SW480 (cell line): ENCODE measurements at regions not wholly inside any gene's neighbourhood (a gene's known extent, or its start where the extent isn't known, plus 50 kb on each side); places are given as distances from the start of the nearest gene placed in this dataset.
A peak's percentile ranks its signal among the peaks of the same experiment; 100 is the strongest.

ENCODE experiments used
- DNase-seq: peaks from one replicate; pipeline ENCODE4 v3.0.0-alpha.2; 2016; ENCODE audit warnings: low spot score

GRCh38 chr1:5812295-5812694, 179.9 kb downstream of the NPHP4 start:
- DNase-seq: no peak

GRCh38 chr1:5811419-5811818, 180.8 kb downstream of the NPHP4 start:
- no peak for DNase-seq

GRCh38 chr1:5810553-5811270, 181.5 kb downstream of the NPHP4 start:
- DNase-seq: no peak

DNA sequence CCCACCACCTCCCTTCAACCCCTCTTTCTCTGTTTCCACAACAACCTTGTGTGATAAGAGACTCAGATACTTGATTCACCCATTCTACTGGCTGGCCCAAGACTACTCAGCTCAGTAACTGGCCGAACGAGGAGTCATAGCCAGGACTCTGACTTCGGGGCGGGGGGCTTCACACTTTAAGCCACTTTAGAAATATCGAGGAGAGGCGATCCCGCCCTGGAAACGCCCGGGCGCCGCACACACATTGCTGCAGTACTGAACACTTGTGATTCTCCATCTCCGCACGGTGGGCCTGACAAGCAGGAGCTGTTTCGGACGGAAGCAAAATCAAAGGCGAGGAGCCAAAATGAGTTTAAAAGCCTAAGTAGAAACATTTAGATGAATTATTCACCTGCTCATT, 182.1 kb downstream of the NPHP4 start:
- DNase-seq: no peak

- no peak for DNase-seq
These were observed 182.9 kb downstream of the NPHP4 start for GRCh38 chr1:5809207-5809788.

- no peak for DNase-seq
These were observed 188.4 kb downstream of the NPHP4 start for GRCh38 chr1:5803851-5804250.

DNA sequence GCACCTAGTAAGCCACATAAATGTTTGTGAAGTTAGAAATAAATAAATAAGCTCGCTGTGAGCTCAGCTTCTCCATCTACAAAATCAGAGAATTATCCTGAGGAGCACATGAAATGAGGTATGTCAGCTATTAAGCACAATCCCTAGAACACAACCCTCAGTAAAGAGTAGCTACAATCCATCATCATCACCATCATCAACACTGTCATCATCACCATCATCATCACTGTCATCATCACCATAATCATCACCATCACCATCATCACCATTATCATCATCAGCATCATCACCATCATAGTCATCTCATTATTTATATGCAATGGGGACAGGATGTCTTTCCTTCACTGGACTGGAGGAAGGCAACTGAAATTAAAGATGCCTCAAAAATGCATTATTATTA, 189.6 kb downstream of the NPHP4 start:
- DNase-seq: no peak

- no peak for DNase-seq
These were observed 193.3 kb downstream of the NPHP4 start for GRCh38 chr1:5798904-5799303.

DNA sequence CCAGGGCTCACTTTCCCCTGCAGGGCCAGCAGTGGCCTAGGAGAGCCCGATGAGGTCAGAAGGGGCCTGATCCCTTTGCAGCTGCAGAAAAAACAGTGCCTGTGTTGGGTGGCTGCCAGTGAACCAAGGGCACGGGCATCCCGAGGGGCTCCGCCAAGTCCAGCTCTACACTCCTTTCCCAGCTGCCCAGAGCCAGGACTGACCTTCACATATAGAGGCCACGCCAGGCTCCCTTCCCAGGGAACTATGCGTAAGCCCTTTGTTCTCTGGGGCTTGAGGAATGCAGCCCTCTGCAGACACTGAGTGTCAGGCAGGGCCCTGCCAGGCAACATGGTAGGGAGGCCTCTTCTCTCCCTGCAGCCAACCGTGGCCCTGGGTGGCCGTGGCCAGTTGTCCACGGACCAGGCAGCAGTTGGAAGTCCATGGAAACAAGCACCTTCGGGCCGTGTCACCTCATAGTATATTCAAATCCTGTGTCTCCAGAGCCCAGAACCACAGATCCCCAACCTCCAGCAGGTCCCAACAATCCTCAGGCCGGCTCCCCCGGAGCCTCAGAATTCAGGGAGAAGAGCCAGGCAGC, 194.0 kb downstream of the NPHP4 start:
- DNase-seq: no peak

GRCh38 chr1:5796028-5796427, 196.2 kb downstream of the NPHP4 start:
- DNase-seq: no peak

- DNase-seq: no peak
These were observed 197.9 kb downstream of the NPHP4 start for GRCh38 chr1:5794279-5794678.

DNA sequence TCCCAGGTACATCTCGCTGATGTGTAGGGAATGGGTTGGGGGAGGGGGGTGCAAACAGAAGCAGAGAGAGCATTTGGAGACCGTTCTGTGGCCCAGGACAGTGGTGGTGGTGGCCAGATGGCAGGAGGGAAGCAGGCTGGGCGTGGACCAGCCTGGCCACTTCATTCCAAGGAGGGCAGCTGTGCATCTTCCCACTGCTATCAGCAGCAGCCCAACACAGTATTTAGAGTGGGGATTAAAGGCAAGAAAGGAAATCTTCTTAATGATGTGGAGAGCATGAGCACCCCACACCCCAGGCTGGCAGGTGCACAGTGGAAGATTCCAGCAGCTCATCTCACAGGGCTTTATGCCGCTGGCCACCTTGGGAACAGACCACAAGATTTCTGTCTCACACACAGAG, 198.7 kb downstream of the NPHP4 start:
- no peak for DNase-seq

- no peak for DNase-seq
These were observed 211.1 kb downstream of the NPHP4 start for GRCh38 chr1:5781079-5781478.

DNA sequence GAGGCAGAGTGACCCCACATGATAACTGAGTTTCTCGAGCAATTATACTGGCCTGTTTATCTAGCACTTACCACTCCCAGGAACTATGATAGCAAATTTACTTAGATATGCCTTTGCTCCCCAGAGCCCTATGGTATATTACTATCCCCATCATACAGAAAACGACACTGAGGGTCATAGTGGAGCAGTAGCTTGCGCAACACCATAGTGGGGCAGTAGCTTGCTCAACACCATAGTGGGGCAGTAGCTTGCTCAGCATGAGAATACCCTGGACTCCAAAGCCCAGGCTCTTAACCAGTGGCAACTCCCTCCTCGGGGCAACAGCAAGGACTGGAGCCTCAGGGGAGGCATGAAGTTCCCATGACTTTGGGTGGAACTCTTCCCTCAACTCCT, 211.9 kb downstream of the NPHP4 start:
- DNase-seq: no peak

- no peak for DNase-seq
These were observed 212.5 kb downstream of the NPHP4 start for GRCh38 chr1:5779608-5780323.

GRCh38 chr1:5776035-5776550, 216.1 kb downstream of the NPHP4 start:
- no peak for DNase-seq

DNA sequence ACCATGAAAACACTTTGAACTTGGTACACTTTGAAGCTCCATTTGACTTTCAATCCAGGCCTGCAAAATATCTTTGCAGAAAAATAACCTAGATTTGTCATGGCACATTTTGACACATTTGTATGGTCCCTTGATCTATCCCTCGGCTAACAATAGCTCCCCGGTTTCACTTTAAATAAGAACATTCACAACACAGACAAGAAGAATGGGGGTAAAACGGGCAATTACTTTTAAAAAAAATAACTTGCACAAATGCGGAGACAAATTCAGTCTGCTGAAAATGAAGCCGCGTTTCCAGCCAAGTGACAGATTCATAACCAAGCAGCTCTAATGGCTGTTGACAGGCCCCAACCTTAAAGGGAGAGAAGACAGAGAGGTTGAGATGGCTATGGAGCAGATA, 218.2 kb downstream of the NPHP4 start:
- DNase-seq: no peak

DNA sequence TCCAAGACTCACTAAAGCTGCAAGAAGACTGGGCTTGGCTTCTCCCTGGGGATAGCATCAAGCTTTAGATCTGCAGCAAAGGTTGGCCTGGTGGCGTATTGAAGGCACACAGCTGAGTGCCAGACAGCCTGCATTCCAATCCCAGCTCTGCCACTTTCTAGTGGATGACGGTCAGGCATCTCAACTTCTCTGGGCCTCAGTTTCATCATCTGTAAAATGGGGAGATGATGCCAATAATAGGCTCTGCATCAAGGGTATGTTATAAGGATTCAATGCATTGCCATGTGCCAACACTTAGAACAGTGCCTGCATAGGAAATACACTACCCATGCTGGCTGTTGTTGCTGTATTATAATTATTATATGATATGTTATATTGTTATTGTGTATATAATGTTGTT, 220.4 kb downstream of the NPHP4 start:
- no peak for DNase-seq

DNA sequence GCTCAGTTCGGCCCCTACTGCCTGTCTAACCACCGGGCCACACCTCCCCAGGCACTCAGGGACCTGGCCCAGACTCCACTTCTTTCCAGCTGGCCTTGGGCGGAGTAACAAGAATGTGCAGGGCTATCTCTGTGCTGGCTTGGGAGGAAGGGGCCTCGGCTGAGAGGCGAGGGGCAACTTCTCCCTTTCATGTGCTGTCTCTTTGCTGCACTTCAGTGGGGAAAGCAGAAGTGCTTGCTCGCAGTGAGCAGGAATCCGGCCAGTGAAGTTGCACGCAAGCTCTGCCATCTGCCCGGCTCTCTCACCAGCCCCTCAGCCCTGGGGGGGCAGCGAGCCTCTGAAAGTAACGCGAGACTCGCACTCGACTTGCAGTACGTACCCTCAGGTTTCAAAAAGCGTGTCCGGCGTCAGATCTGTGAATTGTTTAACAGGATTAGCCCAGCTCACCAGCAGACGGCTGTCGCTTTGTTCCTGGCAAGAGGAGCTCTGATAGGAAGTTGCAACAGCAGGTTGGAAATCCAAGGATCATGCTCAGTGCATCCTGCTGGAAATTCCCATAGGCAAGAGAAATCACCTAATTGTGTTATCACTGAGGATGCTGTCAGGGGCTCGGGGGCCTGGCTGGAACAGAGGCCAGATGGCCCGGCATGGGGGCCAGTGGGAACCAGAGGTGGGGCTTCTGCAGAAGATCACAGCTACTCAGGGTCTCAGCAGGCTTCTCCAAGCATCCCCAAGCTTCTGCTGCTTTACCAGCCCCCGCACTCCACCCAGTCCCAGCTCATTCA, 221.1 kb downstream of the NPHP4 start:
- no peak for DNase-seq

DNA sequence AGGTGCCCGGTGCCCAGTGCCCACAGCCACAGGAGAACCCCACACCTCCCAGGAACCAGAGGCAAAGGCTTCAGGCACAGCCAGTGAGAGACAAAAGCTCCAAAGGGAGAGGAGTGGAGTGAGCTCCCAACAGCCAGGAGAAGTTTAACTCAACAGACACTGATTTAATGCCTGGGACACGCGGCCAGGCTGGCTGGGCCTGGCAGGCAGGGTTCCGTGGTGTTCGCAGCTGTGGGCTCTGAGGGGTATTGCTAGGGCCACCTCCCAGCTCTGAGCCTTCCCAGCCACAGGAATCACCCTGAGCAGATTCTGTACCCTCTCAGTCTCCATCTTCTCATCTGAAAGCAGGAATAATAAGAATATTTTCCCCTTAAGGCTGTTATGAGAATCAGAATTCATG, 222.5 kb downstream of the NPHP4 start:
- no peak for DNase-seq

GRCh38 chr1:5769146-5769545, 223.1 kb downstream of the NPHP4 start:
- DNase-seq: no peak

- DNase-seq: peak; percentile 14
These were observed 224.2 kb downstream of the NPHP4 start for GRCh38 chr1:5768014-5768413.
